ENCODE measurements at regions not wholly inside any gene's neighbourhood (a gene's known extent, or its start where the extent isn't known, plus 50 kb on each side); places are given as distances from the start of the nearest gene placed in this dataset.

GRCh38 chr18:25883091-25883490 is 207.3 kb downstream of the SS18 start:
- Histone ChIP-seq H2AFZ (ENCODE audit: low read length) (no peak overlapping the region), H3K4me2 (ENCODE audit: low read depth, low read length, poor library complexity, severe bottlenecking) (no peak overlapping the region), H3K27me3 (ENCODE audit: insufficient read depth, low read length, poor library complexity, severe bottlenecking) (peaks cover 22% of the 10 kb centered on the region), H3K79me2 (ENCODE audit: insufficient read depth, low read length) (no peaks in the 10 kb centered on the region), H3K9me2 (replicated peaks; ENCODE audit: low read depth, low read length) (no peaks in the 10 kb centered on the region), H3F3A (ENCODE audit: low read depth) (no peaks in the 10 kb centered on the region), H3K4me1 (ENCODE audit: insufficient read depth, low read length, poor library complexity, severe bottlenecking) (peaks cover 3% of the 10 kb centered on the region), H3K9me3 (ENCODE audit: insufficient read depth, low read depth, low read length) (0 out of 2 replicates have a peak, but pooled peaks cover 6% of the 10 kb centered on the region), H3K36me3 (ENCODE audit: insufficient read depth, low read length) (no peaks in the 10 kb centered on the region), H3K9ac (ENCODE audit: low read depth, low read length, poor library complexity, severe bottlenecking) (no peak overlapping the region), H4K20me1 (ENCODE audit: insufficient read depth, low read length, poor library complexity, severe bottlenecking) (no peaks in the 10 kb centered on the region), H3K4me3 (ENCODE audit: low read length, poor library complexity, severe bottlenecking) (no peak overlapping the region)
- TF ChIP-seq EZH2phosphoT487 (IDR thresholded peaks at IDR 0.05; ENCODE audit: borderline replicate concordance), result no peak
- TF ChIP-seq, protein P1, sequence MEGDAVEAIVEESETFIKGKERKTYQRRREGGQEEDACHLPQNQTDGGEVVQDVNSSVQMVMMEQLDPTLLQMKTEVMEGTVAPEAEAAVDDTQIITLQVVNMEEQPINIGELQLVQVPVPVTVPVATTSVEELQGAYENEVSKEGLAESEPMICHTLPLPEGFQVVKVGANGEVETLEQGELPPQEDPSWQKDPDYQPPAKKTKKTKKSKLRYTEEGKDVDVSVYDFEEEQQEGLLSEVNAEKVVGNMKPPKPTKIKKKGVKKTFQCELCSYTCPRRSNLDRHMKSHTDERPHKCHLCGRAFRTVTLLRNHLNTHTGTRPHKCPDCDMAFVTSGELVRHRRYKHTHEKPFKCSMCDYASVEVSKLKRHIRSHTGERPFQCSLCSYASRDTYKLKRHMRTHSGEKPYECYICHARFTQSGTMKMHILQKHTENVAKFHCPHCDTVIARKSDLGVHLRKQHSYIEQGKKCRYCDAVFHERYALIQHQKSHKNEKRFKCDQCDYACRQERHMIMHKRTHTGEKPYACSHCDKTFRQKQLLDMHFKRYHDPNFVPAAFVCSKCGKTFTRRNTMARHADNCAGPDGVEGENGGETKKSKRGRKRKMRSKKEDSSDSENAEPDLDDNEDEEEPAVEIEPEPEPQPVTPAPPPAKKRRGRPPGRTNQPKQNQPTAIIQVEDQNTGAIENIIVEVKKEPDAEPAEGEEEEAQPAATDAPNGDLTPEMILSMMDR (conservative IDR thresholded peaks at IDR 0.05; ENCODE audit: low read length), result no peak

- no peaks in the 10 kb centered on the region for H3K9me2 ChIP-seq (replicated peaks; ENCODE audit: low read depth, low read length)
- no peaks in the 10 kb centered on the region for H4K20me1 ChIP-seq (ENCODE audit: insufficient read depth, low read length, poor library complexity, severe bottlenecking)
- no peak overlapping the region for H3K9ac ChIP-seq (ENCODE audit: low read depth, low read length, poor library complexity, severe bottlenecking)
- H3K79me2 ChIP-seq (ENCODE audit: insufficient read depth, low read length), result no peaks in the 10 kb centered on the region
- H3K27me3 ChIP-seq (ENCODE audit: insufficient read depth, low read length, poor library complexity, severe bottlenecking), result peaks cover 31% of the 10 kb centered on the region
- H3K4me2 ChIP-seq (ENCODE audit: low read depth, low read length, poor library complexity, severe bottlenecking), result no peak overlapping the region
- peaks cover 3% of the 10 kb centered on the region for H3K4me1 ChIP-seq (ENCODE audit: insufficient read depth, low read length, poor library complexity, severe bottlenecking)
- TF ChIP-seq EZH2phosphoT487 (IDR thresholded peaks at IDR 0.05; ENCODE audit: borderline replicate concordance), result no peak
- TF ChIP-seq, protein P1 (conservative IDR thresholded peaks at IDR 0.05; ENCODE audit: low read length), result no peak
- H3K4me3 ChIP-seq (ENCODE audit: low read length, poor library complexity, severe bottlenecking), result no peak overlapping the region
- no peaks in the 10 kb centered on the region for H3K36me3 ChIP-seq (ENCODE audit: insufficient read depth, low read length)
- no peaks in the 10 kb centered on the region for H3F3A ChIP-seq (ENCODE audit: low read depth)
- no peak overlapping the region for H2AFZ ChIP-seq (ENCODE audit: low read length)
- no peaks in the 10 kb centered on the region for H3K9me3 ChIP-seq (ENCODE audit: insufficient read depth, low read depth, low read length)
These were observed 209.3 kb downstream of the SS18 start for GRCh38 chr18:25881149-25881548.

GRCh38 chr18:25880441-25880840 is 210.0 kb downstream of the SS18 start:
- no peak for TF ChIP-seq EZH2phosphoT487 (IDR thresholded peaks at IDR 0.05; ENCODE audit: borderline replicate concordance)
- TF ChIP-seq, protein P1 (conservative IDR thresholded peaks at IDR 0.05; ENCODE audit: low read length), result no peak
- Histone ChIP-seq H3K4me3 (ENCODE audit: low read length, poor library complexity, severe bottlenecking) (no peak overlapping the region), H2AFZ (ENCODE audit: low read length) (no peak overlapping the region), H3K9me2 (replicated peaks; ENCODE audit: low read depth, low read length) (no peaks in the 10 kb centered on the region), H3K79me2 (ENCODE audit: insufficient read depth, low read length) (no peaks in the 10 kb centered on the region), H3K4me1 (ENCODE audit: insufficient read depth, low read length, poor library complexity, severe bottlenecking) (peaks cover 3% of the 10 kb centered on the region), H3K9ac (ENCODE audit: low read depth, low read length, poor library complexity, severe bottlenecking) (no peak overlapping the region), H3K36me3 (ENCODE audit: insufficient read depth, low read length) (no peaks in the 10 kb centered on the region), H3F3A (ENCODE audit: low read depth) (no peaks in the 10 kb centered on the region), H3K9me3 (ENCODE audit: insufficient read depth, low read depth, low read length) (no peaks in the 10 kb centered on the region), H4K20me1 (ENCODE audit: insufficient read depth, low read length, poor library complexity, severe bottlenecking) (no peaks in the 10 kb centered on the region), H3K27me3 (ENCODE audit: insufficient read depth, low read length, poor library complexity, severe bottlenecking) (peaks cover 29% of the 10 kb centered on the region), H3K4me2 (ENCODE audit: low read depth, low read length, poor library complexity, severe bottlenecking) (no peak overlapping the region)

Data from Loucy (cell line).